ENCODE measurements at regions not wholly inside any gene's neighbourhood (a gene's known extent, or its start where the extent isn't known, plus 50 kb on each side); places are given as distances from the start of the nearest gene placed in this dataset.

- Histone ChIP-seq H3K9me3 (ENCODE audit: low read length) (no peaks in the 10 kb centered on the region), H3K4me2 (ENCODE audit: low read length) (no peak overlapping the region), H3K36me3 (ENCODE audit: insufficient read depth, low read length) (no peaks in the 10 kb centered on the region), H4K20me1 (ENCODE audit: insufficient read depth, low read length) (no peaks in the 10 kb centered on the region), H3K27me3 (ENCODE audit: insufficient read depth, low read length) (no peaks in the 10 kb centered on the region), H3K27ac (ENCODE audit: low read depth, low read length, poor library complexity, severe bottlenecking) (no peak overlapping the region), H3K9me2 (ENCODE audit: low read depth, low read length) (no peaks in the 10 kb centered on the region), H3K4me1 (ENCODE audit: insufficient read depth, low read length, severe bottlenecking) (no peaks in the 10 kb centered on the region), H3F3A (ENCODE audit: insufficient read depth, low read length) (no peaks in the 10 kb centered on the region), H3K4me3 (ENCODE audit: low read depth, low read length, poor library complexity, severe bottlenecking) (no peak overlapping the region), H3K9ac (ENCODE audit: low read length) (no peak overlapping the region), H2AFZ (ENCODE audit: low read length) (no peak overlapping the region), H3K79me2 (ENCODE audit: insufficient read depth, low read length) (no peaks in the 10 kb centered on the region)
- TF ChIP-seq CTCF (IDR thresholded peaks at IDR 0.05; ENCODE audit: low read length) (no peak), EZH2 (IDR thresholded peaks at IDR 0.05; ENCODE audit: borderline replicate concordance, low read length) (no peak)
Measured at GRCh38 chr2:204203704-204204103, 267.1 kb downstream of the ICOS start.

- H3K27ac ChIP-seq (ENCODE audit: low read depth, low read length, poor library complexity, severe bottlenecking): no peak overlapping the region
Measured at GRCh38 chr2:204205082-204205481, 268.5 kb downstream of the ICOS start.

GRCh38 chr2:204205538-204205937 lies 269.0 kb downstream of the ICOS start:
- H4K20me1 ChIP-seq (ENCODE audit: insufficient read depth, low read length): no peaks in the 10 kb centered on the region
- H3K36me3 ChIP-seq (ENCODE audit: insufficient read depth, low read length): no peaks in the 10 kb centered on the region
- no peak overlapping the region for H3K4me2 ChIP-seq (ENCODE audit: low read length)
- no peaks in the 10 kb centered on the region for H3F3A ChIP-seq (ENCODE audit: insufficient read depth, low read length)
- H3K27ac ChIP-seq (ENCODE audit: low read depth, low read length, poor library complexity, severe bottlenecking): no peak overlapping the region
- H3K9me2 ChIP-seq (ENCODE audit: low read depth, low read length): no peaks in the 10 kb centered on the region
- no peaks in the 10 kb centered on the region for H3K9me3 ChIP-seq (ENCODE audit: low read length)
- no peaks in the 10 kb centered on the region for H3K79me2 ChIP-seq (ENCODE audit: insufficient read depth, low read length)
- TF ChIP-seq CTCF (IDR thresholded peaks at IDR 0.05; ENCODE audit: low read length) (no peak), EZH2 (IDR thresholded peaks at IDR 0.05; ENCODE audit: borderline replicate concordance, low read length) (no peak)
- H3K4me1 ChIP-seq (ENCODE audit: insufficient read depth, low read length, severe bottlenecking): no peaks in the 10 kb centered on the region
- no peak overlapping the region for H2AFZ ChIP-seq (ENCODE audit: low read length)
- H3K4me3 ChIP-seq (ENCODE audit: low read depth, low read length, poor library complexity, severe bottlenecking): no peak overlapping the region
- H3K9ac ChIP-seq (ENCODE audit: low read length): no peak overlapping the region
- no peaks in the 10 kb centered on the region for H3K27me3 ChIP-seq (ENCODE audit: insufficient read depth, low read length)

More at GRCh38 chr2:204205082-204205481, 268.5 kb downstream of the ICOS start:
- TF ChIP-seq EZH2 (IDR thresholded peaks at IDR 0.05; ENCODE audit: borderline replicate concordance, low read length) (no peak), CTCF (IDR thresholded peaks at IDR 0.05; ENCODE audit: low read length) (no peak)
- Histone ChIP-seq H3K79me2 (ENCODE audit: insufficient read depth, low read length) (no peaks in the 10 kb centered on the region), H3K27me3 (ENCODE audit: insufficient read depth, low read length) (no peaks in the 10 kb centered on the region), H2AFZ (ENCODE audit: low read length) (no peak overlapping the region), H3F3A (ENCODE audit: insufficient read depth, low read length) (no peaks in the 10 kb centered on the region), H3K36me3 (ENCODE audit: insufficient read depth, low read length) (no peaks in the 10 kb centered on the region), H4K20me1 (ENCODE audit: insufficient read depth, low read length) (no peaks in the 10 kb centered on the region), H3K9me2 (ENCODE audit: low read depth, low read length) (no peaks in the 10 kb centered on the region), H3K9me3 (ENCODE audit: low read length) (no peaks in the 10 kb centered on the region), H3K4me1 (ENCODE audit: insufficient read depth, low read length, severe bottlenecking) (no peaks in the 10 kb centered on the region), H3K4me3 (ENCODE audit: low read depth, low read length, poor library complexity, severe bottlenecking) (no peak overlapping the region), H3K4me2 (ENCODE audit: low read length) (no peak overlapping the region), H3K9ac (ENCODE audit: low read length) (no peak overlapping the region)
